ENCODE measurements at regions not wholly inside any gene's neighbourhood (a gene's known extent, or its start where the extent isn't known, plus 50 kb on each side); places are given as distances from the start of the nearest gene placed in this dataset.
"Not testable (repeated sequence)": the region's sequence is repeated elsewhere in the genome, so short reads cannot be mapped to it uniquely, and the experiment has no call there.

GRCh38 chrY:9143366-9143765 lies 193.9 kb upstream of the TSPY4 start:
- TF ChIP-seq, protein P1, sequence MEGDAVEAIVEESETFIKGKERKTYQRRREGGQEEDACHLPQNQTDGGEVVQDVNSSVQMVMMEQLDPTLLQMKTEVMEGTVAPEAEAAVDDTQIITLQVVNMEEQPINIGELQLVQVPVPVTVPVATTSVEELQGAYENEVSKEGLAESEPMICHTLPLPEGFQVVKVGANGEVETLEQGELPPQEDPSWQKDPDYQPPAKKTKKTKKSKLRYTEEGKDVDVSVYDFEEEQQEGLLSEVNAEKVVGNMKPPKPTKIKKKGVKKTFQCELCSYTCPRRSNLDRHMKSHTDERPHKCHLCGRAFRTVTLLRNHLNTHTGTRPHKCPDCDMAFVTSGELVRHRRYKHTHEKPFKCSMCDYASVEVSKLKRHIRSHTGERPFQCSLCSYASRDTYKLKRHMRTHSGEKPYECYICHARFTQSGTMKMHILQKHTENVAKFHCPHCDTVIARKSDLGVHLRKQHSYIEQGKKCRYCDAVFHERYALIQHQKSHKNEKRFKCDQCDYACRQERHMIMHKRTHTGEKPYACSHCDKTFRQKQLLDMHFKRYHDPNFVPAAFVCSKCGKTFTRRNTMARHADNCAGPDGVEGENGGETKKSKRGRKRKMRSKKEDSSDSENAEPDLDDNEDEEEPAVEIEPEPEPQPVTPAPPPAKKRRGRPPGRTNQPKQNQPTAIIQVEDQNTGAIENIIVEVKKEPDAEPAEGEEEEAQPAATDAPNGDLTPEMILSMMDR (IDR thresholded peaks at IDR 0.05), result not testable (repeated sequence)
- not testable (repeated sequence) for TF ChIP-seq POLR2A (IDR thresholded peaks at IDR 0.05)

All from esophagus squamous epithelium (tissue), 4 donors.